Gastroesophageal sphincter (tissue), 3 donors: ENCODE measurements at regions not wholly inside any gene's neighbourhood (a gene's known extent, or its start where the extent isn't known, plus 50 kb on each side); places are given as distances from the start of the nearest gene placed in this dataset.

Experiments used
- CTCF ChIP-seq, 4 experiments: fragments of 200-600 bp in 2 of 4; fragments of 450-650 bp in 2 of 4; sonication (generic) in 1 of 4; IDR thresholded peaks; one replicate each; pipeline ENCODE4 v1.5.1; 2017 to 2019; ENCODE audit warnings: antibody characterized with exemption in 4 of 4, mild to moderate bottlenecking in 2 of 4, moderate library complexity in 2 of 4
- EP300 ChIP-seq: sonication (generic); formaldehyde crosslinking; IDR thresholded peaks from one replicate; pipeline ENCODE4 v1.6.1; 2017; ENCODE audit warnings: antibody characterized with exemption, mild to moderate bottlenecking
- POLR2A ChIP-seq, 2 donors: fragments of 450-650 bp; IDR thresholded peaks; one replicate each; pipeline ENCODE4 v1.6.1; 2017; ENCODE audit warnings: antibody characterized with exemption in 2 of 2, mild to moderate bottlenecking in 2 of 2, moderate library complexity in 1 of 2

- TF ChIP-seq CTCF (IDR thresholded peaks at IDR 0.05) (no peak), EP300 (no peak), POLR2A (IDR thresholded peaks at IDR 0.05) (no peak)
Observed at GRCh38 chr18:40882468-40882867, 1072.6 kb upstream of the PIK3C3 start.
